ENCODE measurements at regions not wholly inside any gene's neighbourhood (a gene's known extent, or its start where the extent isn't known, plus 50 kb on each side); places are given as distances from the start of the nearest gene placed in this dataset.

GRCh38 chr6:85392379-85392778 lies 57.5 kb upstream of the NT5E start:
- TF ChIP-seq ZNF384 (IDR thresholded peaks at IDR 0.05) (no peak), HDGF (IDR thresholded peaks at IDR 0.05; ENCODE audit: borderline replicate concordance) (no peak), FOXM1 (IDR thresholded peaks at IDR 0.05; ENCODE audit: borderline replicate concordance) (no peak), FOXK2 (IDR thresholded peaks at IDR 0.05) (no peak), BHLHE40 (IDR thresholded peaks at IDR 0.05; ENCODE audit: borderline replicate concordance) (no peak), CTBP1 (IDR thresholded peaks at IDR 0.05; ENCODE audit: borderline replicate concordance) (no peak), LEF1 (IDR thresholded peaks at IDR 0.05; ENCODE audit: borderline replicate concordance) (no peak), ELF4 (IDR thresholded peaks at IDR 0.05) (no peak), SUZ12 (IDR thresholded peaks at IDR 0.05) (no peak)

Measured in HEK293T (cell line).